GM19467 (cell line): ENCODE measurements at regions not wholly inside any gene's neighbourhood (a gene's known extent, or its start where the extent isn't known, plus 50 kb on each side); places are given as distances from the start of the nearest gene placed in this dataset.

Experiments
- ATAC-seq: cut with Tn5 transposase; IDR thresholded peaks from one replicate; pipeline ENCODE4 v1.9.1; 2021; ENCODE audit warnings: mild to moderate bottlenecking, moderate library complexity; ENCODE audit not compliant: unreplicated experiment

DNA sequence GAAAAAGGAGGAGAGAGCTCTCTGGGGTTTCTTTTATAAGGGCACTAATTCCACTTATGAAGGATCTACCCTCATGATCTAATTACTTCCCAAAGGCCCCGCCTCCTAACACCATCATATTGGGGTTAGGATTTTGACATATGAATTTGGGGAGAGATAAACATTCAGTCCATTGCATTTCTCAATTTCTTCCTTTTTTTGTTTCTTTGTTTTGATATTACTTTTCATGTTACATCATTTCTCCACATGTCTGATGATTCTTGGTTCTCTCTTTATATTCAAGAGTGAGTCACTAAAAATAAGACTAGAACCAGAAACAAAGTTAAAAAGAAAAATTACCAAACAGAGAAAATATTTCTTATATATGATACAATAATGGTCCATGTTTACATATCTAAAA lies 63.2 kb upstream of the DUSP10 start:
- no peak for ATAC-seq

DNA sequence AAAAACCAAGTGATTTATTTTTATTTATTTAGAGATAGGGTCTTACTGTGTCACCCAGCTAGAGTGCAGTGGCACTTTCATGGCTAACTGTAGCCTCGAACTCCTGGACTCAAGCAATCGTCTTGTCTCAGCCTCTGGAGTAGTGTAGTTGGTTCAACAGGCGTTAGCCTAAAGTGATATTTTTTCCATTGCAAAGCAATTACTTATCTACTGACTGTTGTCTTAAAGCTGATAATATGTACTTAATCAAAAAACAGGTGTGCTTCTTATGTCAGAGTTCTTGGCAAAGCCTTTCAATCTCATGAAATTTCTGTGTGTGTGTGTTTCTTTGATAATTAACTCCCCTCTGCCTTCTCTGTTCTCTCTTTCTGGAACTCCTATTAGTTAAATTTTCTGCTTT lies 62.4 kb upstream of the DUSP10 start:
- ATAC-seq: no peak

DNA sequence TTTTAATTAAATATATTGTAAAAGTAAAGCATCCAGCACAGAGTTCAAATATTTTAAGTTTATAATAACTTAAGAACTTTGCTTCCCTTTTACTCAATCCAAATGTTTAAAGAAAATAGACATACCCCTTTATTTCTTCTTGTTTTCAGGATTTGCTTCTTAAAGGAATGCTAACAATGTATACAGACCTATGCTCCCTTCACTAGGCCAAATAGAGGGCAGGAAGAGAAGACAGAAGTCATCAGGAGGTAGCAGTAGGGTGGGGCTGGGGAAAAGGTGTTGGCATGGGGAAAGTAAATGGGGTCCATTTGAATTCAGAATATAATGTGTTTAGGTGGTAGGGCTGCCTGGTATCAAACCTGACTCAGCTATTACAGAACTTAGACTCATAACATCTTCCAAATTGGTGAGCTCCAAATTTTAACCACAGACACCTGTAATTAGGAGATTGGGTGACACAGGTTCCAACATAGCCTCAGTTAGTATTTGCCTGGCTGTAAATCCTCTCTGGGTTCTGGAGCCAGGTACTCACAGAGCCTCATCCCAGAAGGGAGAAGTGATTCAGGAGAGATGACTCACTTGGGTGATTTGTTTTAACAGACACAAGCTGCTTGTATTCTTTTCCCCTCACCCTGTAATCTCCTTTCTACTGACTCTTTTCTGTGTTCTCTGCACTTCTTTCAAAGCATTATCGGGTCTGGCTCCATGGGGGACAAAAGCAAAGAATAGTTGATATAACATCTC lies 60.1 kb upstream of the DUSP10 start:
- ATAC-seq: no peak

DNA sequence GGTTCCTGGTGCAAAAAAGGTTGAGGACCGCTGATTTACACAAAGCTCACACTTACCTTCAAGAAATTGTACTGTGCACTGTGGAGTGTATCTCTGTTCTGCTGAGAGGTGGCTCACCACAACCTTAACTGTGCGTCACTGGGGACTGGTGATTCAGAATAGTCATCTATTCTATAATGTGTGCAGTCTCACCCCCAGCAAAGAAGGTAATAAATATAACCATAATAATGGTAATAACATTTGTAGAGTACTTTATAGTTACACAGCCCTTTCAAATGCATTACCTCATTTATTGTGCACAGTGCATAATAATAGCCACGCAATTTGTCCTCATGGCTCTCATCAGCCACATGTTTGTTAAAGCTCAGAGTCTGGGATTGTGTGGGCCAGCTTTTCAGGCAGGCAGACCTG lies 59.4 kb upstream of the DUSP10 start:
- no peak for ATAC-seq

DNA sequence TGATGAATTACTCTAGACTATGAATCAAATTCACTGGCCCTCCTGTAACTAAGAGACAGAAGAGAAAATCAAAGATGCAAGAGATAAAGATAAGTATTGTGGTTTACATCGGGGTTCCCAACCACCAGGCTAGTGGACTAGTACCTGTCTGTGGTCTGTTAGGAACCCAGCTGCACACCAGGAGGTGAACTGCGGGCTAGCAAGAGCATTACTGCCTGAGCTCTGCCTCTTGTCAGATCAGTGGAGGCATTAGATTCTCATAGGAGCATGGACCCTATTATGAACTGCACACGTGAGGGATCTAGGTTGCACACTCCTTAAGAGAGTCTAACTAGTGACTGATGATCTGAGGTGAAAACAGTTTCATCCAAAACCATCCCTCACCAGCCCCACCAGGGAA lies 58.9 kb upstream of the DUSP10 start:
- no peak for ATAC-seq

DNA sequence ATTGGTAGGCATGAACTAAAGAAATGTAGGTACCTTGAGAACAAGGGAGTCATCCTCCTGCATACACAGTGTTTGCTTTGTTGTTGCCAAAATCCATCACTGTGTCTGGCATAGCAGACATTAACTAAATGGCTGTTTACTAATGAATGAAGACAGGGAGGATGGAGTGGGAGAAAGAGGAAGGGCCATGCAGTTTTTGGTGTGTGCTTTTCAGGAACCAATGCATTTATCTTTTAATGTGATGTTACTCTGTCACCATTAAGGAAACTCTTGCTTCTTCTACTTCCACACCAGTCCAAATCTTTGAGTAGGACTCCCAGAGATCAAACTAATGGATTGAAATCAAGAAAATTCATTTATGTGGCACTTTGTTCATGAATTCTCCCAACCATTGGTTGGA lies 55.6 kb upstream of the DUSP10 start:
- ATAC-seq: no peak

DNA sequence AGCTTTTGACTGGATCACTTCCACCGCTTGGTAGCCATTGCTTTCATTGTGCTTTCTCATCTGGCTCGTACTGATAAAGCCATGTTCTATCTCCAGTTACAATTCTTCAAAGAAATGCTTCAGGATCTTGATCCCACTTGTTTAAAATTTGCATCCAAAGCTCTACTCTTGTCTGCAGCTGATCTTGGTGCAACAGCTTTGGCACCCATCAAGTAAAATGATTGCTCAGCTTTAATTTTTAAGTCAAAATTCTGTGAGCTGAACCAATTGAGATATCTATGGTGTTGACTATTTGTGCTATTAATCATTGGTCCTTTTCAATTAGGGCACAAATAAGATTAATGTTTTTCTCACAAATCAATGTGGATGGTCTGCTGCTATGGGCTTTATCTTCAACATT lies 54.8 kb upstream of the DUSP10 start:
- no peak for ATAC-seq

DNA sequence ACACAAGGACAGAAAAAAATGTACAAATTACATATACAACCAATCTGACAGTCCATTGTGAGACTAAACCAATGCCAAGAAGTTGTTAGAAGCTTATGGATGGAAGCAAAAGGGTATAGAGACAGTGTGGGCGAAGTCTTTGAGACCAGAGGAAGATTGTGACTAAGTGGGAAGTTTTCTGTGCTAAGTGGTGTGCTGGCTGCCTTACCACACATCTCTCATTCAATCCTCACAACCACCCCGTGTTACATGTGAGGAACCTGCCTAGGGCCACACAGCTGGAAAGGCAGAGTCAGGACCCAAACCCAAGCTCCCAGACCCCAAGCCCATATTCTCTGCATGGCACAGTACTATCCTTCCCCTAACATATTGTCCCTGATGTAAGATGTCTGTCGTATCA lies 53.5 kb upstream of the DUSP10 start:
- no peak for ATAC-seq

DNA sequence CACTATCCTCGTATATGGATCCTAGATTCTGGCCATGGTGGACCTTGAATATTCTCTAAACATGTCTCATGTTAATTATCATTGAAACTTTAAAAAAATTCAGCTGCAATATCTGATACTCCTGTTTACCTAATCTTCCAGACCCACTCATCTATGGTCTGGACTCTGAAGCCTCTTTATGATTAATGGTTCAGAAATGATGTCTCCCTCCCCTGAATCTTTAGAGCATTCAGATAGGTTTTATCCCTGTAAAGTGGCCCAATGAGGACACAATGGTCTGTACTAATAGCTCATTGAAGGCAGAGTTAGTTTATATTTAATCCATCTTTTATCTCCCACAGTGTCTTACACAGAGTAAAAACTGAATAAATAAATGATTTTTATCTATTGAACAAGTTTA lies 53.0 kb upstream of the DUSP10 start:
- no peak for ATAC-seq

DNA sequence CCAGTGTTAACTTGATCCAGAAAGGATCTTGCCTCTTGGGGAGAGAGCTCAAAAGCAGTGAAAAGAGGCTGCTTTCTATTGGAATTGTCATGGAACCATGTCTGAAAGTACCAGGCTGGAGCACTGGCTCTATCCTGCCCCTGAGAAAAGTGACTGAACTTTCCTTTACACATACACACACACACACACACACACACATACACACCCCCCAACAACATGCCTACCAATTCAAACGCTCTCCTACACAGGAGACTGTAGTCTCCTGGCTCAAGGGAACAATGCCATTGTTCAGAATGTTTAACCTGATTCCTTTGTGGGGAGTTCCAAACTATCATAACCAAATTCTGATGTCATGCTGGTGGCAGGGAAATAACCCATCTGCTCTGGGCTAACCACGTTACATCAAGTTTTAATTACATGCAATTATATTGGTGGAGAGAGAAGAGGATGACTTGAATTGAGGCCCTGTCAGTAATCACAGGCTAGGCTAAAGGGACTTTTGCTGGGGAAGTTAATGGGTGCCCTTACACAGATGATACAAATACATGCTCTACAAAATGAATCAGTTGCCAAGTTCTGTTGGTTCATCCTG lies 52.3 kb upstream of the DUSP10 start:
- peak; percentile 40 for ATAC-seq

DNA sequence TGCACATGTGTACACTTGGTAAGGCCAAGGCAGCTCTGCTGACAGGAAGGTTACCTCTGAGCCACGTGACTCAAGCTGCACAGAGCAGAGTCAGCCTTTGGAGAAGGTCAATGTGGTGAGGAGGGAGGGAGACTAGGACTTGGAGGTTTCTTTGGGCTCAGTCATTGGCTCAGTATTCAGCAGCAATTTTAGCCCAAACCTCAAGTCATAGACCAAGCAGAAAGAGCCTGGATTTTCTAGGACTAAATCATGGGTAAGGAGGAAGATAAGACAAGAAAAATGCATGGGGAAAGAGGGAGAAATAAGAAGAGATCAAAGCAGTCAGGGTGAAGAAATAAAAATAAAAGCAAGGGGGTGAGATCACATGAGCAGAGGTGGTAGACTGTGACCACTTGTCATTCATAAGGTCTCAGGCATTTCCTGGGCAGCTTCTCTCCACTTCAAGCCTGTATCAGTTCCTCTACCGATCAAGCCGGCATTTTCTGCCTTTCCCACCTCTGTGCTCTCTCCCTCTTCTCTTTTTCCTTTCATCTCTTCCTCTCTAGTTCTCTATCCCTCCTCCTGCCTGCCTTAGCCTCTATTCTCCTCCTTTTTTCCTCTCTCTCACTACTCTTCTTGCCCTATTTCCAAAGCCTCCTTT lies 51.7 kb upstream of the DUSP10 start:
- ATAC-seq: peak; percentile 92

DNA sequence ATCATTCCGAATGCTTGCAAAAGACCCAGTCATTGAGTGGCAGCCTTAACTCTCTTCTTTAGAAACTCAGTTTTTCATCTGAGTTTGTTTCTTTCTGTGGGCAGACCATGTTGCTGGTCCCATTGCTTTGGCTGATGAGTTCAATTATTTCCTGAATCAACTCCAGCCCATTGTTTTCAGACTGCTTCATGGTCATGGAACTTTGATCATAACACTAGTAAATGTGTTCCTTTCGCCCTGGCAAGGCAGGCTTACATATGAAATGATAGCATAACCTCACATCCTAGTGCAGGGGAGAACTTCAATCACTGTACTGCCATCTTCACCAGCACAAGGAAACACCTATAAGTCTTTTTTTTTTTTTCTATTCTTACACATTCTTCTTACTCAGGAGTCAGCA lies 50.0 kb upstream of the DUSP10 start:
- no peak for ATAC-seq
